HG03045 (cell line): ENCODE measurements at regions not wholly inside any gene's neighbourhood (a gene's known extent, or its start where the extent isn't known, plus 50 kb on each side); places are given as distances from the start of the nearest gene placed in this dataset.
"Not testable (repeated sequence)": the region's sequence is repeated elsewhere in the genome, so short reads cannot be mapped to it uniquely, and the experiment has no call there.

Source experiments
- ATAC-seq: cut with Tn5 transposase; IDR thresholded peaks from one replicate; pipeline ENCODE4 v1.9.1; 2021; ENCODE audit warnings: mild to moderate bottlenecking, moderate library complexity; ENCODE audit not compliant: unreplicated experiment

- ATAC-seq = no peak
These were observed 1588.0 kb downstream of the SLITRK1 start for GRCh38 chr13:82294226-82294625.

- no peak for ATAC-seq
These were observed 1589.9 kb downstream of the SLITRK1 start for GRCh38 chr13:82292334-82292733.

GRCh38 chr13:82291852-82292251 lies 1590.4 kb downstream of the SLITRK1 start:
- no peak for ATAC-seq

- ATAC-seq = no peak
These were observed 1606.6 kb downstream of the SLITRK1 start for GRCh38 chr13:82275644-82276043.

- ATAC-seq = no peak
These were observed 1623.0 kb downstream of the SLITRK1 start for GRCh38 chr13:82259284-82259683.

GRCh38 chr13:82257790-82258507 lies 1624.3 kb downstream of the SLITRK1 start:
- no peak for ATAC-seq

GRCh38 chr13:82248762-82249161 lies 1633.5 kb downstream of the SLITRK1 start:
- ATAC-seq = no peak

- no peak for ATAC-seq
These were observed 1636.4 kb downstream of the SLITRK1 start for GRCh38 chr13:82245860-82246259.

GRCh38 chr13:82224806-82225205 lies 1657.5 kb downstream of the SLITRK1 start:
- ATAC-seq = no peak

GRCh38 chr13:82221621-82222020 lies 1660.7 kb downstream of the SLITRK1 start:
- ATAC-seq = no peak

- no peak for ATAC-seq
These were observed 1661.6 kb downstream of the SLITRK1 start for GRCh38 chr13:82220641-82221040.

- no peak for ATAC-seq
These were observed 1666.1 kb downstream of the SLITRK1 start for GRCh38 chr13:82216165-82216564.

- ATAC-seq = no peak
These were observed 1667.9 kb downstream of the SLITRK1 start for GRCh38 chr13:82214341-82214740.

GRCh38 chr13:82206241-82206640 lies 1676.0 kb downstream of the SLITRK1 start:
- ATAC-seq = no peak

- no peak for ATAC-seq
These were observed 1679.9 kb downstream of the SLITRK1 start for GRCh38 chr13:82202398-82202797.

- ATAC-seq = no peak
These were observed 1686.2 kb downstream of the SLITRK1 start for GRCh38 chr13:82196087-82196486.

- ATAC-seq = no peak
These were observed 1695.0 kb downstream of the SLITRK1 start for GRCh38 chr13:82187227-82187626.

- no peak for ATAC-seq
These were observed 1705.5 kb downstream of the SLITRK1 start for GRCh38 chr13:82176751-82177150.

GRCh38 chr13:82165396-82166174 lies 1716.7 kb downstream of the SLITRK1 start:
- no peak for ATAC-seq

GRCh38 chr13:82164780-82165395 lies 1717.4 kb downstream of the SLITRK1 start:
- not testable (repeated sequence) for ATAC-seq

- ATAC-seq = no peak
These were observed 1734.7 kb downstream of the SLITRK1 start for GRCh38 chr13:82147526-82147925.

- ATAC-seq = no peak
These were observed 1745.4 kb downstream of the SLITRK1 start for GRCh38 chr13:82136880-82137279.
